ENCODE measurements at regions not wholly inside any gene's neighbourhood (a gene's known extent, or its start where the extent isn't known, plus 50 kb on each side); places are given as distances from the start of the nearest gene placed in this dataset.

DNA sequence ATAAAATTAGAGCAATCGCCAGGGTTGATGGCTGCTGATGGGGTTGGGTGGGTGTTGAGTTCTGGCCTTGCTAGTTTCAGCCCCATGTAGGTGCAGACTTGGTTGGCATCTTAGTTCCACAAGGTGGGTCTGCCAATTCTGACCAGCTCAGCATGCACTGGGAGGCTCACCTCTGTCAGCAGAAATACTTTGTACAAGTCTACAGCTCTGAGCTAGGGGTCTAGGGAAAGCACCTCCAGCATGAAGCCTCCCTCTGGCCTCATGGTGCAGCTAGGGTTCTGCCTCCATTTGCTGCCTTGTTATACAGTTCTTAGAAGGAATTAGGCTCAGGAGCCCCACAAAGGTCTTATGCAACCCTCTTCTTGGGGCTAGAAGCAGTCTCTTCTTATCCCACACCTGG, 278.9 kb upstream of the HDAC4 start:
- no peak for DNase-seq (ENCODE audit: extremely low read depth, low read depth)

DNA sequence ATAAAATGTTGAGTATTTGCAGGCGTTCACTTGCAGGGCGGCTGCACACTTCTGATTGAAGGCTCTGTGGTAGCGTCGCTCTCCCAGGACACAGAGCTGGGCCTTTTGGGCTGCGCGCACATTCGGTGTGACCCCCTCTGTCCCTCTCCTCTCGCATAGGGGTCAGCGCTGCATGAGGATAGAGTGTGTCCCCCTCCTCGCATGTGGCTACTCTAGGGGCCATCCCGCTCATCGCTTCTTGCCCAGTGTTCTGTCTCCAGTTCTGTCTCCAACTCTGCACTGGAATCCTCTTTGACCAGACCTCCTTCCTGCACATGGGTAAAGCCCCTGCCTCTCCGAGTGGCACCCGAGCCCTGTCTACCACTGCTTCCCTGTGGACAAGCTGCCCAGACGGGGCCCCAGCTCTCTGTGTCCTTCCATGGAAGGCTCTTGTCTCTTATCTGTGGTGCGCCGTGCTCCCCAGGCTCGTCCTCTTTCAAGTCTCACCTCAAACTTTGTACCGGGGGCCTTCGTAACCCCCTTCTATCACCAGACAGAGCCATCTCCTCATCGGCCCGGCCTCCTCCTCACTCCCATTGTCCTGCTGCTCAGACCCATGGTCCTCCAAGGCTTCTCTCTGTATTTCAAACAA, 278.0 kb upstream of the HDAC4 start:
- no peak for DNase-seq (ENCODE audit: extremely low read depth, low read depth)

DNA sequence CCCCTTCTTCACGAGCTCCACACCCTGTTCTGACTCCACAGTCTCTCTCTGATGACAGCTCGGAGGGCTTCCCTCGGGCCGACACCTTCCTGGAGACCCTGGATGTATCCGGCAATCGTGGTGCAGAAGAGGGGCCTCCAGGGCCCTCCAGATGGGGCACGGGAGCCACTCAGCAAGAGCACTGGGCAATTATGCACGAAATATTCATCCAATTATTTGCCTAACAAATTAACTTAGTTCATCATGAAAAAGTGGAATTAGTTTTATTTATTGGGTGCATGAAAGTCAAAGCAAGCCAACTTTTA, 277.3 kb upstream of the HDAC4 start:
- no peak for DNase-seq (ENCODE audit: extremely low read depth, low read depth)

DNA sequence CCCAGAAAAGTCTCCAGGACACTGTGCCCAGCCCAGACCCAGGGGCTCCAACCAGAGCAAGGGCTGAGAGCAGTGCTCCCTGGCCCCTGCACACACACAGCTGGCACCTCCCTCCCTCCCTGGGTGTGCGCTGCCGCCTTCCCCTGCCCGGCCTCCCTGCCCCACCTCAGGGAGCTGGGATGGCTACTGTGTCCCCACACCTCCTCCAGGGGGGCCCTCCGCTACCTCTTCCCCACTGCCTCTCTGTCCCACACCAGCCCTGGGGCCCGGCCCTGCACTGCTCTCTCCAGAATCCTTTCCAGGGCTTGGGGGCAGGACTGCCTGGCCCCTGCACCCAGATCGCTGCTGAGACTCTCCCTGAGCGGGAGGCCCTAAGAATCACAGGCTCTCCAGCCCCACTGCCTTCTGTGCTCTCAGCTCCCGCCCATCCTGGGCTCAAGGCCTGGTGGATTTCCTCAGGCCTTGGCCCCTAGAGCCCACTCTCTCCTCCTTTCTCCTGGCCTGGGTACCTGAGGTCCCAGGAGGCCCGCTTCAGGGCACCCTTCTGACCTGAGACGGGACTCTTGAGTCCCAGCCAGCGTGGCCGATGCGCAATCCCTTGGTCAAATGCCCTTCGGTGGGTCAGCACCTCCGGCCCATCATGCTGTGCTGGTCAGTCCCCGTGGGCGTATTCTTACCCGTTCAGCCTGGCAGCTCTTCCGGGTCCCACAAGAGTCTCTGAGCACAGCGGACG, 276.8 kb upstream of the HDAC4 start:
- no peak for DNase-seq (ENCODE audit: extremely low read depth, low read depth)

DNA sequence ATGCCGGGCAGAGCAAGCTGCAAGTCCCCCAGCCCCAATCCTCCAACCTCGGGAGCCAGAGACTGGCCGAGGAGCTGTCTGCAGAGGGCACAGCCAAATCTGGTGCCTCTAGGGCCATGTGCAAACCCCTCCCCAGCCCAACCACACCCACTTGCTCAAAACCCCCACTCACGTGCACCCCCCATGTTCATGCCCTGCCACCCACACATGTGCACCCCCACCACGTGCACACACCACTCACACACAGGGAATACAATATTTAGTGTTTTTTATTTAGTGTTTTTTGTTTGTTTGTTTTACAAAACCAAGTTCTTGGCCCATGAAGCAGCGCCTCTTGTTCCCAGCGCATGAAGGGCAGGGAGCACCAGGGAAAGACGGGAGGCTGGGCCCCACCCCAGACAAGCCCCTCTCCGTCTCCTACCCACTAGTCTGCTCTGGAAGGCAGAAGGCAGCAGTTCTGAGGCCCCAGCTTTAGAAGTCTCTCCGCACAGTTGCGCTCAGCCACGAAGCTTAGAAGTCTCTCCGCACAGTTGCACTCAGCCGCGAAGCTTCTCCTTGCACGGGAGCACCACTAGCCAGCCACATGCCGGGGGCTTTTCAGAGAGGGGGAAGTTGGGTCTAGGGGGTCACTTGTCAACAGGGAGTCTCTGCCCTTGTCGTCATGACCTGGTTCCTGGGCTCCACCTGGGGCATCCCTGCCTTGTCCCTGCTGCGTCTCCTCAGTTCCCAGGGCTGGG, 276.1 kb upstream of the HDAC4 start:
- no peak for DNase-seq (ENCODE audit: extremely low read depth, low read depth)

DNA sequence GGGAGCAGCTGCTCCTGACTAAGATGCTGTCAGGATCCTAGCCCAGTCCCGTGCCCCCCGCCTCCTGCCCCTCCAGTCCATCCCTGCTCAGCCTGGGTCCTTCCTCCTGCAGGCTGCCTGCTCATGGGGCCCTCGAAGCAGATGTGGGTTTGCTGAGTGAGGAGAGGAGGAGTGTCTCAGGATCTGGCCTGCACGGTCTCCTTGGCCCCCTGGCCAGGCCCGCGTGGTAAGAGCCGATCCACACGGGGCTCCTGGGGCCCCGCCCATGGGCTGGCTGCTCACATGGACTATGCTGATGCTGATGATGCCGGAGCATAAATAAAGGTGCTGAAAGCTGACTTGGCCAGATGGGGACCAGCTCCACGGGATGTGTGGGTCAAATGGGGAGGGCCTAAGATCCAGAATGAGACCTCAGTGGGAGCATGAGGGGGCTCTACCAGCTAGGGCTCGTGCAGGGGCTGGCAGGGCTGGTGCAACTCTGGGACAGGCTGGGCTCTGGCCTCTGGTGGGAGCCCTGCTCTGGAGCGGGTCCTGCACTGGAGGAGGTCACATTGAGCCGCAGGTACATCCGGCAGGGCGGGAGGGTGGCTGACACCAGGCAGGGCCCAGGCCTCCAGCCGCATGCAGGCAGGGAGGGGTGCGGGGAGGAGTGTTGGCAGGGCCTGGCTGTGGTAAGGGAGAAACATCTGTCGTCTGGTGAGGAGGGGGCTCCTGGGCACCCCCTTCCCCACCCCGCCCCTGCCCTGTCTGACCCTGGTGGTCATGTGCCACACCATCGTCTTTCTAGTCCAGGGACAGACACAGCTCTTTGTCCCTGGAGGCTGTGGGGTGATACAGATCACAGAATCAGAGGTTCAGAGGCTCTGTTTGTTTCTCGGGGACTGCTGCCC, 275.3 kb upstream of the HDAC4 start:
- no peak for DNase-seq (ENCODE audit: extremely low read depth, low read depth)

DNA sequence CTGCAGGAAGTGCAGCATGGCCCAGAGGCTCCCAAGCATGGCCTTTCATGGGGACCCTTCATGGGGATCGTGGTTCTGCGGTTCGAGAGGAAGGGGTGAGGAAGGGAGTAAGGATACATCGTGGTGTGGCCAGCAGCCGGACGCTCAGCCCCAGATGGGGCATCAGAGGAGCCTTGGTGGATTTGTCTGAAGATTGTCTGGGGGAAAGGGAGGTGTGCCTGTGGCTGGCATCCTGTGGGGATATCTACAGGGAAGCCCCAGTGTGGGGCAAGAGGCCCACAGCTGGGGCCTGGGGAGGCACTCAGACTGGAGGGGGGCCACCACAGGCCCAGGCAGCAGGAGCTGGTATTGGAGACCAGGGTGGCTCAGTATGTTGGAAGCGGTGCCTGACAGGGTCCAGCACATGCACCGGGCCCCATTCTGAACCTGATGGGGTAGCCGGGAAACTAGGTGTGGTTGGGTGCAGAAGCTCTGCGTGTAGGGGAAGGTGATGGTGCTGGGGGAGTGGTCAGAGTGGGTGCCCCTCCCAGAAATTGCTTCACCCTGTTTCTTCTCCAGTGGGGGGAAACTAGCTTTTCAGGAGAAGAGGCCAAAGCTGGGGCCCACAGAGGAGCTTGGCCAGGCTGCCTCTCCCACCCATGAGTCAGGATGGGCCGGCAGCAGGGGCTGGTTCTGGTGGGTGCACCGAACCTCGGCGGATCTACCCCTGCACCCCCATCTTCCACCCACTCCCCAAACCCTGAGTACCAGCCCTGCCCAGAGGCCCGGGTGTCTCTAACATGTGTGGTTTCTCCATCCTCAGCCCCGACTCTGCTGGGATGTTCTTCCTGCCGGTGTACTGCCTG, 274.4 kb upstream of the HDAC4 start:
- DNase-seq (ENCODE audit: extremely low read depth, low read depth), result no peak

DNA sequence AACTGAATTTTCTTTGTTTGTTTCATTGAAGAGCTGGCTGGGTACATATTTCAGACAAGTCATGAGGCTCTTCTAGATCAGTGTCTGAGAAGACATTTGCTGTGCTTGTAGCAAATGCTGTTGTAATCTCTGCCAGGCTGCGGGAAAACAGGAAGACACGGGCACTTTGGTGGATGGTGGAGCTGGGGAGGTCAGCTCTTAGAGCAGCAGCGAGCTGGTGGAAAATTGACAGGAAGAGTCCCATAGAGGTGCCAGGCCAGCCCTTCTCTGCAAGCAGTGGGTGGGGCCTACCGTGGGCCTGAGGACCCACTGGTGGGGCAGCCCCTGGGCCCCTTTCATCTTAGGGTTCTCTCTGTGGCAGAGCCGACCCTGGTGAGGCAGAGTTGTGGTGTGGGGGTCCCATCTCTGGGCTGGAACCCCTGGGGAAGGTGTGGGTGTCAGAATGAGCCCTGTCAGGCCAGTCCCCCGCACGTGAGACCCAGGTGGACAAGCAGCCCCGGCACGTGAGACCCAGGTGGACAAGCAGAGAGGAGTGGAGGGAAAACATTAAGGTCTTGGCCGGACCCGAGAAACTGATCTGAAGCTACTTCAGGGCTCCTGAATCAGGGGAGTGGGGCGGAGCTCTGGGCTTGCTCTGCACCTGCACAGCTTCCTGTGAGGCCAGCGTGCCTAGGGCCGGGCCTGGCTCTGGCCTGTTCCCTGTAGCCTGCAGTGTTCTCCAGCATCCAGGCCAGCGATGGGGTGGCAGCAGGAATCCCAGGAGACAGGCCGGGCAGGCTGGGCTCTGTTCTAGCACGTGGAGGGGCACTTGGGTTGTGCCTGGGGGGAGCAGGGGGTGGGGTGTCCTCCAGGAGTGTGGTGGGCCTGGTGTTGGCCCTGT, 273.5 kb upstream of the HDAC4 start:
- no peak for DNase-seq (ENCODE audit: extremely low read depth, low read depth)

DNA sequence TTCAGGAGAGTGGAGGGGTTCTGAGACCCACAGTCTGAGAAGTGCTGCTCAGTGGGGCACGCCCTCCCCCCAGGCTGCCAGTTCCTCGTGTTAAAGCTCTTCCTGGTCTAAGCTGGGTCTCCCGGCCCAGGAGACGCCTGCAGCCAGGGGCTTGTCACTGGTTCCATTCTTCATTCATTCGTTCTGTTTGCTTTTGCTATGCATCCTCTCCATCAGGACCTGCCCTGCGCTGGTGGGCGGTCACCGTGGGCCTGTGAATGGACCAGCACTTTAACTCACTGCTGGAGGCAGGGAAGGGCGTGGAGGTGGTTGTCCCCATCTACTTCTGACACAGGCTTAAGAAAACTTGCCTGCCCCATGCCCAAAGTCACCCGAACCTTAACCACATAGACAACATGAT, 272.8 kb upstream of the HDAC4 start:
- no peak for DNase-seq (ENCODE audit: extremely low read depth, low read depth)

DNA sequence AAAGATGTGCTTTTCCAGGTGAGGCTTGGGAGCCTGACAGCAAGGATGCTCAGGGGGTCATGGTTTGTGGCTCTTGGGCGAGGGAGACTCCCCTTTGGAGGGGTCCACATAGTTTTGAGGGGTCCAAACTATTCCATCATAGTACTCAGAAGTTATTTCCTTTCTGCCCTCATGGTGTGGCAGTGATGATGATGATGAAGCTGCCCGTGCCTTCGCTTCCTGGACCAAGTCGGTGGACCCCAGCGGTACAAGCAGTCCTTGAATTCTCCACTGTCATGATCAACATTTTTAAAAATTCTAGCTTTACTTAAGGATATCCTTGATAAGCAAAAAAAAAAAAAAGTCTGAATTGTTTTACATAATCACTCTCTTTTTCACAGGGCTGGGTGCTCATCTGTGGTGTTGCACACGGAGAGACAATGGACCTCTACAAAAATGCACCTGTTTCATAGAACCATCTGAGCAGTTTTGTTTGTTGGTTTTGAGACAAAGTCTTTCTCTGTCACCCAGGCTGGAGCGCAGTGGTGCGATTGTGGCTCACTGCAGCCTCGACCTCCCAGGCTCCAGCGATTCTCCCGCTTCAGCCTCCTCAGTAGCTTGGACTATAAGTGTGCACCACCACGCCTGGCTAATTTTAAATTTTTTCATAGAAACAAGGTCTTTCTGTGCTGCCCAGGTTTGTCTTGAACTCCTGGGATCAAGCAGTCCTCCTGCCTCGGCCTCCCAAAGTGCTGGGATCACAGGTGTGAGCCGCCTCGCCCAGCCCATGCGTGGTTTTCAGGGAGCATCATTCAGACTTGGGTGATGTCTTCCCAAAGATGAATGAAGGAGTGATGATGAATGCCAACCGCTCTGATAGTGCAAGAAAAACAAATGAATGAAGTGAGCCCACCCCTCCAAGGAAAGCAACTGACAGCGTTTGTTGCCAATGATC, 271.4 kb upstream of the HDAC4 start:
- DNase-seq (ENCODE audit: extremely low read depth, low read depth), result no peak

DNA sequence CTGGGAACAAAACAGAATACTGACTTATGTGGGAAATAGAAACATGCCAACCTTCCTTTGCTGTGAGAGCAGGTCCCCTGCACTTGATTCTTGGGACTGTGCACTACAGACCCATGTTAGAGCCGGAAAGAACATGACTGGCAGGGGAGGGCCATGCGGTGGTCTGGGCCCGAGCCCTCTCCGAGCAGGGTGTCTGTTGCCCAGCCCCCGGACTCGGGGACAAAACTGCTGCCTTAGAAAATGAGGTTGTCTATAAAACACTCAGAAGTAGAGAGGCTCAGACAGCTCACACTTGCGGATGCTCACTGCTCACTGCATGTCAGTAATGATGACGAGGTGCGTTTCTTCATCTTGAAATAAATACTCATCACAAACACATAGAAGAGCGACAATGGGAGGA, 270.7 kb upstream of the HDAC4 start:
- no peak for DNase-seq (ENCODE audit: extremely low read depth, low read depth)

DNA sequence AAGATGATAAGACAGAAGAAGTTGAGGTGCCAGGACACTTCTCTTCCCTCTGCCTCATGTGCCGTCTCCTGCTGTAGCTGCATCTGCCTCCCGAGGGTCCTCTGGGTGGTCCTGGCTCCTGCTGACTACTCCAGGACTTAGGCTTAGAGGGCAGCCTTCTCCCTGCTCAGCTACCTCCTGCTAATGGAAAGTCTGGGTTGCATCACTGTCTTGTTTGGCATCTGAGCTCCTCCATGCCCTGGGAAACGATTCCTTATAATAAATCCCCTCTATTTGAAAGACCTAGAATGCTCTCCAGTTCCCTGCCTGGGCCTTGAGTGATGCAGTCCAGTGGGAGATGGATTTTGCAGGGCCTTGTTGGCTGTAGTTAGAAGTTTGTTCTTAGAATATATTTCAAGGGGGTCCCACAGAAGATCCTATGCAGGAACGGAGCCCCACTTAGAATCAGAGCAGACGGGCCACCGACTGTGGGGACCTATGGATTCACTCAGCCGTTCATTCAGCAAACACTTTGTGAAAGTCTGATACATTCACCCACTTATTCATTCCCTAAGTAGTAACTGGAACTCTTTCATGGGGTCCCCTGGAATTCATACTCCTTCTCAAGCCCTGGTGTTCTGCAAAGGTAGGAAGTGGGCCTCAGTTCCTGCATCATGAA, 269.8 kb upstream of the HDAC4 start:
- DNase-seq (ENCODE audit: extremely low read depth, low read depth), result no peak

DNA sequence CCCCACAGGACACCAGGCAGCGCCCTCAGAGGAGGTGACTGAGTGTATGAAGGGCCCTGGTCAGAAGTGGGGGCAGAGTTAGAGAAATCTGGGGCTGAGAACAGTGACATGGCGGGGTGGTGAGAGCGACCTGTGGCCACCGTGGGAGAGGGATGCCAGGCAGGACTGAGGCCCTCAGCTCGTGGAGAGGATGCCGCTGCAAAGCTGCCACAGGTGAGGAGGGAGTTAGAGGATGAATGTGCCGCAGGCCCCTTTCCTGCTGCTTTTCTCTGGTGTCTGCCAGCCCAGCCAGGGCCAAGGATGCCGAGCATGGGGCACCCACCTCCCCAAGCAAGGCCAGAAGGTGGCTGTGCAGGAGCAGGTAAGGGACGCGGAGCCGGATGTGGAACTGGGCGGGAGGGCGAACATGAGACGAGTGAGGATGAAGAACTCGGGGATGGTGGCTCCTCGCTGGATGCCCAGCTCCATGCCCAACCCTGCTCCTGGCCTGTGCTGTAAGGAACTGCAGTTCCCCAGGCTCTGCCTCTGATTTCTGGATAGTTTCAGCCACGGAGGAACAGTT, 269.2 kb upstream of the HDAC4 start:
- no peak for DNase-seq (ENCODE audit: extremely low read depth, low read depth)

DNA sequence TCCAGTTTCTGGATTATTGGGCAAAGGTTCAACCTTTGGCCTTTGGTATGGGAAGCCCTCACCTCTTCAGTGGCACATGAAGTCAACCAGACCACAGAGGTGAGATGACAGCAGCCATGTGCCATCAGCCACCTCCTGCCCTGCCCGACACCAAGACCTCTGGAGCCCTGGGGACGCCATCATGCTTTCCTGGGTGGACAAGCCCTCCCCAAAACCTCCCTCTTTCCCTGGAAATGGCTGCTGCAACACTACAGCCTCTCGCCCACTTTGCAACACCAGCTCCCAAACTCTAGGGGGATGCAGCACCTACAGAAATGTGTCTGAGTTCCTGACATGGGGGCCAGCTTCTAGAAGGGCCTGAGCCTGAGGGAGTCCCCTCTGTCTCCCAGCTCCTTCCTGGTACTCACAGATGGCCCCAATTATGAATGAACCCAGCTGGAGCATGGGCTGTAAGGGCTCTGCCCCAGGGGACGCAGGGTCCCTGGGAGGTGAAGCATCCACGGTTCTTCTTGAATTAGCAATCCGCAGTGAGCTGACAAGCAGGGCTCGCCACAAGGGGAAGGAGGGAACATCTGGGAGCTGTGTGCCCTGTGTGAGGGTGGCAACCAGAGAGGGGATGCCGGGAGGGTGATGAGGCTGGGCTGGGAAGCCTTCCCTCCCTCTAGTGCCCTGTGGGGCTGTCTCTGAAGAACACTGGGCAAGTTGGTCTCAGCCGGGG, 268.5 kb upstream of the HDAC4 start:
- DNase-seq (ENCODE audit: extremely low read depth, low read depth), result no peak

DNA sequence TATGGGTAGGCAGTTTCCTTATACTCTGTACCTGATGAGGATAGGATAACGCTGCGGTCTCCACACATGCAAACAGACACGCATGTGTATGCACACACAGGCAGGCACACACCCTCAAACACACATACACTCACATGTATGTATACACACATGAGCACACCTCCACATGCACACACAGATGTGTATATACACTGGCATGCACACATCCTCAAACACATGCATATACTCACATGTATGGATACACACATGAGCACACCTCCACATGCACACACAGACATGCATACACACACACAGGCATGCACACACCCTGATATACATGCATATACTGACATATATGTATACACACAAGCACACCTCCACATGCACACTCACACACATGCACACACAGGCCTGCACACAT, 267.8 kb upstream of the HDAC4 start:
- DNase-seq (ENCODE audit: extremely low read depth, low read depth), result no peak

DNA sequence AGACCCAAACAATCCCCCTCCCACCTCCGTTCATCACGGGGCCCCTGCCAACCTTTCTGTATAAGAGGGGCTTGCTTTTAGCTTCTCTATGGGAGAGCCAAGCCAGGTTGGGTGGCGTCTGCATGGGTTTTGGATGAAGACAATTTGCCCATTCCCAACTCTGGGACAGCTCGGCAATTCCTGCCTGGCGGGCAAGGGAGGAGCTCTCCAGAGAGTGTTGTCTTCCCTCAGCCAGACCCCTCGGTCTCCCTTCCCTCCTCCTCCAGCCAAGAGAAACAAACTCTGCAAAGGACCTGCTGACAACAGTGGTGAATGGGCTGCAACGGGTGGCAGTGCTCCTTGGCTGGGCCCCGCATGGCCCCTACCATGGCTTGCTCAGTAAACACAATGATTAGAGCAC, 267.2 kb upstream of the HDAC4 start:
- no peak for DNase-seq (ENCODE audit: extremely low read depth, low read depth)
